GM19455 (cell line): ENCODE measurements at regions not wholly inside any gene's neighbourhood (a gene's known extent, or its start where the extent isn't known, plus 50 kb on each side); places are given as distances from the start of the nearest gene placed in this dataset.

ENCODE experiments used
- ATAC-seq: cut with Tn5 transposase; IDR thresholded peaks from one replicate; pipeline ENCODE4 v1.9.1; 2021; ENCODE audit not compliant: unreplicated experiment

- ATAC-seq = no peak
Measured at GRCh38 chr22:48361099-48361639, 1466.5 kb downstream of the BRD1 start.

DNA sequence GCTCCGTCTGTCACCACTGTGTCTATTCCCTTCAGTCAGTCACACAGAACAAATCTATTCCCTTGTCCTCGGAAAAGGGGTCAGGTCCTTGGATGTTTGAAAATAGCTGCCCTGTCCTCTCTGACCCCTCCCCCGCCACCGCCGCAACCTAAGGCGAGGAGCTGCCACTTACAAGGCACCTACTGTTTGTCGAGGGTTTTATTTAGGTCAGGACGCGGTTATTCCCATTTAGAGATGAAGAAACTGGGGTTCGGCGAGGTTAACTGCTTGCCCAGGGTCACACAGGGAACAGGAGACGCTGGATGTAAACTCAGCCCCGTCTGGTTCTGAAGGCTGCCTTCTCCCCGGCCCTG lies 1468.1 kb downstream of the BRD1 start:
- no peak for ATAC-seq

GRCh38 chr22:48358886-48359612 lies 1468.6 kb downstream of the BRD1 start:
- ATAC-seq = no peak

- no peak for ATAC-seq
Measured at GRCh38 chr22:48357961-48358360, 1469.7 kb downstream of the BRD1 start.

DNA sequence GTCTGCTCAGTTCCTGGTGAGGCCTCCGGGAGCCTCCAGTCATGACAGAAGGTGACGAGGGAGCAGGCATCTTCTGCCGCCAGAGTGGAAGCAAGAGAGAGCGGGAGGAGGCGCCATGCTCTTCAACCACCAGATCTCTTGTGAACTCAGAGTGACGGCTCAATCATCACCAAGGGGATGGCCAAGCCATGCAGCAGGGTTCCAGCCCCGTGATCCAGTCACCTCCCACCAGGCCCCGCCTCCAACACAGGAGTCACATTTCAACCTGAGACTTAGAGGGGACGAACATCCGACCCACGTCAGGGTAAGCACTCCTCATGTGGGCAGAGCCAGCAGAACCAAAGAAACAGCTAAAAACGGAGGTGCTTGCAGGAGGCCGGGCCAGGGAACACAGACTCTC lies 1470.5 kb downstream of the BRD1 start:
- ATAC-seq = no peak

GRCh38 chr22:48356731-48357130 lies 1470.9 kb downstream of the BRD1 start:
- no peak for ATAC-seq

- no peak for ATAC-seq
Measured at GRCh38 chr22:48354096-48354495, 1473.6 kb downstream of the BRD1 start.

GRCh38 chr22:48353116-48353947 lies 1474.3 kb downstream of the BRD1 start:
- ATAC-seq = no peak

DNA sequence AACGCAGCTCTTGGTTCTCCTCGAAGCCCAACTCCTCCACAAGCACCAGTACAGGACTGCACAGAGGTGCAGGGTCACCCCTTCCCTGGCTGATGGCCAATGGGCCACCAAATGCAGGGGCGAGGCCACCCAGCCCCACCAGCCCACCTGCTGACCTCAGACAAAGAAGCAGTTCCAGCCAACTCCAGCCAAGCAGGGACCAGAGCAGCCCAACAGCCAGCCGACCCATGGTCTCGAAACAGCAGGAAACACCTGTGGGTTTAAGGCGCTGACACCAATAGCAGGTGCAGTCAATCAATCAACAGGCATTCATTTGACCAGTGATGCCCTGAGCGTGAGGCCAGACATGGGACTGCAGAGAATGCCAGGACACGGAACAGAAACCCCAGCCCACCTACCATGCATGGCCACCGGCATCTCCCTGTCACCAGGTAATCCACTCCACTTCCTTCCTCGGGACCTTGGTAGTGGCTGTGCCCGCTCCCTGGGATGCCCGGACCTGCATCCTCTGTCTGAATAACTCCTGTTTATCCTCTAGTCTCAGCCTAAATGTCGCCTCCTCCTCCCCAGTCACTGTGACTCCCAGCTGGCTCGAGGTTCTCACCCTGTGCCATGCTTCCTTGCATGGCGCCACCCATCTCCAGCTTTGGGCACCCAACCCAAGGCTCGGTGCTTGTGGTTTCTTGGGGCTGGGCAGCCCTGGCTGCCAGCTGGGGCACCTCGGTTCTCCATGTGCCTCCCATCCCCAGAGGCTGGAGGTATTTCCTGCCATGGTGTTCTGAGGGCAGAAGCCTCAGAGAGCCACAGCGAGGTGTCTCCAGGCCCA lies 1475.4 kb downstream of the BRD1 start:
- ATAC-seq = no peak

GRCh38 chr22:48351376-48352085 lies 1476.1 kb downstream of the BRD1 start:
- no peak for ATAC-seq

DNA sequence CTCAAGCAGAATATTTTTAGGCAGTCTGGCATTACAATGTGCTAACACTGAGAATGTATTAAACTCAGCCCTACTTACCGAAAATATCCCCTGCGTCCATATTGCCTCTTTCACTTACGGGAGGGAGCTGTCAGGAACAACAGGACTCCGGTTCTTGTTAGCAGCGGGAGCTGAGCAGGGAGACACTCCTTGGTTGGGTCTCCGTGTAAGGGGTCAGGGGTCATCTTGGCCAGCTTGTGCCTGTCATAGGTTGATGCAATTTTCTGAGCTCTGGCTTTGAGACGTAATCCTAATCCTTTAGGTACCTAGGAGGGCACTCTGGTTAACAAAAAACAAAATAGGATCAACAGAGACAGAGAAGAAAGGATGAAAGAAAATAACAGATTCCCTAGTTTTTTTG lies 1477.2 kb downstream of the BRD1 start:
- ATAC-seq = no peak

DNA sequence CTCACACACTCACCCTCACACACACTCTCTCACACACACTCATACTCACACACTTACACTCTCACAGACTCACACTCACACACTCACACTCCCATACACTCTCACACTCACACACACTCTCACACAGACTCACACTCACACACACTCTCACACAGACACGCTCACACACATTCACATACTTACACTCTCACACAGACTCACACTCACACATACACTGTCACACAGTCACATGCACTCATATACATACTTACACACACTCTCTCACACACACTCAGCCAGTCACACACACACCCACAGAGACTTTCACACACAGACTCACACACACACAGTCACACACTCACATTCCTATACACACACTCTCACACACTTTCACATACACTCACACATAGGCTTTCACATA lies 1478.8 kb downstream of the BRD1 start:
- no peak for ATAC-seq

DNA sequence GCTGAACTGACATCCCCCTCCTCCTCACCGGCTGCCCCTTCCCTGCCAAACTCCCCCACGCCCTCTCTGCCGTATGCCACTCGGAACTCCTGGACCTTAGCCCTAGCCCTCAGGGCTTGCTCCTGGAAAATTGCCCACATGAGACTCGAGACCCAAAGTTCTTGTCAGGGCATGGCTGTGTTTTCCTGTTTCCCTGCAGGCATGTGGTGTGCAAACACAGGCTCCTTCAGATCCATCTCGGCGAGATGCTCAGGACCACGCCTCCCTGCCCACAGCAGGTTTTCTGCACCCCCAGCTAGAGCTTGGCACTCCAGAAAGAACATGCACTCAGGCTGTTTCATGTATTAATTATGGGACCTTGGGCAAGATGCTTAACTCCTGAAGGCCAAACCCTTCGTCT lies 1480.4 kb downstream of the BRD1 start:
- ATAC-seq = no peak

DNA sequence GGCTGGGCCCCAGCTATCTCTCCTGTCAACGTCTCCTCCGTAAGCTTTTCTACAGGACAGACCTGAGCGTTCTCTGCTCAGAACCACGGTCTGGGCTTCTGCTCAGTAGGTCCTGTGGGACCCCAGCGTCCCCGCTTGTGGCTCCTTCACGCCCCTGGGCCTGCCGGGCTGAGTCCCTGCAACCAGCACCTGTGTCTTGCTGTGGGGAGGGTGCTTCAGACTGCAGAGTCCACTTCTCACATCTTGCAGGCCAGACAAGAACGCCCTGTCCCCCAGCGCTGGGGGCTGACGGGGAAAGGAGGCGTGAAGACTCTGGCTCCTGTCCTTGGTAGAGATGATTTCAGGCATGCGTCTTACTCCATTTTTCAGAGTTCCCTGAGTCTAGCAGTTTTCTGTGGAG lies 1480.8 kb downstream of the BRD1 start:
- no peak for ATAC-seq

DNA sequence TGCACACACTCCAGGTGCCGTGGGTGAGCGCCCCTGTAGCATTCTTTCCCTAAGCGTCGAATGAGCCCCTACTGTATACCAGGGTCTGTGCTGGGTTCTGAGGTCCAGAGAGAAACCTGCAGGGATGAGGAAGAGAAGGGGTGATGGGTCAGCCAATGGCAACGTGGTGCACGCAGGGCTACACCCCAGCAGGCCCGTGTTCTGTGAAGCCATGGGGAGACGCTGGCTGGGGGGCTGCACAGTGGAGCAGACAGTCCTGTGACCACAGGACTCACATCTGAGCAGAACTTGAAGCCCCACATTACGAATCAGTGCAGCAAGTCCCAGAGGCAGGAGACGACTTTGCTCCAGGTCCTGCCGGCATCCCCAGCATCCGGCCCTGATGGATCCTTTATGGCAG lies 1481.4 kb downstream of the BRD1 start:
- no peak for ATAC-seq

GRCh38 chr22:48345631-48346030 lies 1482.0 kb downstream of the BRD1 start:
- no peak for ATAC-seq

DNA sequence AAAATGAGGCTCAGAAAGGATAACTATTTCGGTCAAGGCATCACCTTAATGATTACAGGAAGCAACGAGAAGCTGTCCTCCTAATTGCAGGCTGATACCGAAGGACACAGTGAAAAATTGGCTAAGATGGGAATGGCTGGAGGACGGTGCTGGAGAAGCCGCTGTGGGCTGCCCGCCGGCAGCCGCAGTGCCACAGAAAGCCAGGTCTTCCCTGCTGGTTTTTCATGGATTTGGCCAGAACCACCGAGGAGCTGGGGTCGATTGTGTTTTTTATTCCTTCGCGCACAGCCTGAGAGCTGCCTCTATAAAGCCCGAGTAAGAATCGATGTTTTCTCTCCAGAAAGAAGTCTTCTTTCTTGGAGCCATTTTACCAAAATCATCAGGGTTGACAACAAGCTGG lies 1484.2 kb downstream of the BRD1 start:
- ATAC-seq = no peak

GRCh38 chr22:48342732-48343131 lies 1484.9 kb downstream of the BRD1 start:
- no peak for ATAC-seq

DNA sequence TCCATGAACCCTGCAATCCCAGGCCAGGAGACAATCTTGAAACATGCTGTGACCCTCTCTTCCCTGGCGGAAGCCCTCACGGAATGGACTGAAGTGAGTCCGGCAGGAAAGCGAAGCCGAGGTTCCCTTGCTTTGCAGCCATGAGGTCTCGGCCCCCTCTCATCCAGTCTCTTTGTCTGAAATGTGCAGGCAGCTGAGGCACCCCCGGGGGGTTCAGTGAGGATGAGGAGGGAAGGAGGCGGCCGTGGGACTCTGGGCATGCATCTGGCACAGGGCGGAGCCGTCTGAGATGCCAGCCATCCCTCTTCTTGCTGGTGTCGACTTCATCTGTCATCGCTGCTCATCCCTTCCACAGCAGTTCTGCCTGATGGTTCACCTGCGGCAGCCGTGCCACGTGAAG lies 1485.7 kb downstream of the BRD1 start:
- ATAC-seq = no peak

- no peak for ATAC-seq
Measured at GRCh38 chr22:48340727-48341709, 1486.7 kb downstream of the BRD1 start.
